Naive B cell (primary cell): ENCODE measurements at regions not wholly inside any gene's neighbourhood (a gene's known extent, or its start where the extent isn't known, plus 50 kb on each side); places are given as distances from the start of the nearest gene placed in this dataset.
A peak's percentile ranks its signal among the peaks of the same experiment; 100 is the strongest.

Experiments used
- ATAC-seq, 2 donors: fragments of 150-1000 bp; cut with Tn5 transposase; 2 replicates each; pipeline ENCODE4 v1.10.0; 2021; ENCODE audit warnings: low read depth in 2 of 2, mild to moderate bottlenecking in 2 of 2, moderate library complexity in 2 of 2
- DNase-seq: peaks from one replicate; pipeline ENCODE4 v3.0.0; 2022
- H3K27ac Mint-ChIP-seq, 6 donors: one replicate each; pipeline ENCODE4 v1.8.0; 2020 to 2022; ENCODE audit warnings: mild to moderate bottlenecking in 6 of 6, mixed read lengths in 6 of 6, moderate library complexity in 5 of 6, inconsistent platforms in 2 of 6
- H3K27me3 Mint-ChIP-seq, 3 donors: one replicate each; pipeline ENCODE4 v1.8.0; 2021 to 2022; ENCODE audit warnings: mixed read lengths in 3 of 3, mild to moderate bottlenecking in 1 of 3
- H3K36me3 Mint-ChIP-seq, 2 donors: one replicate each; pipeline ENCODE4 v1.8.0; 2020 to 2022; ENCODE audit warnings: mixed read lengths in 2 of 2, inconsistent platforms in 1 of 2, mild to moderate bottlenecking in 1 of 2
- H3K4me1 Mint-ChIP-seq, 3 donors: one replicate each; pipeline ENCODE4 v1.8.0; 2020 to 2022; ENCODE audit warnings: mixed read lengths in 3 of 3, inconsistent platforms in 1 of 3, mild to moderate bottlenecking in 1 of 3, moderate library complexity in 1 of 3
- H3K4me3 Mint-ChIP-seq, 8 donors: one replicate each; pipeline ENCODE4 v1.8.0; 2020 to 2022; ENCODE audit warnings: mild to moderate bottlenecking in 8 of 8, mixed read lengths in 8 of 8, moderate library complexity in 8 of 8, inconsistent platforms in 2 of 8
- H3K9me3 Mint-ChIP-seq, 7 donors: one replicate each; pipeline ENCODE4 v1.8.0; 2020 to 2022; ENCODE audit warnings: mixed read lengths in 7 of 7, mild to moderate bottlenecking in 5 of 7, inconsistent platforms in 2 of 7, moderate library complexity in 1 of 7

- H3K4me3 Mint-ChIP-seq = no peak overlapping the region
- no peak for DNase-seq
- no peaks in the 10 kb centered on the region for H3K36me3 Mint-ChIP-seq
- H3K9me3 Mint-ChIP-seq = peaks cover 0 to 8% (median 2%) of the 10 kb centered on the region in 7 donors
- no peaks in the 10 kb centered on the region for H3K4me1 Mint-ChIP-seq
- no peak overlapping the region for H3K27ac Mint-ChIP-seq
- peaks cover 12 to 23% (median 15%) of the 10 kb centered on the region in 3 donors for H3K27me3 Mint-ChIP-seq
- ATAC-seq = no peak
These were observed 93.2 kb upstream of the OTX2 start for GRCh38 chr14:56903304-56903969.

DNA sequence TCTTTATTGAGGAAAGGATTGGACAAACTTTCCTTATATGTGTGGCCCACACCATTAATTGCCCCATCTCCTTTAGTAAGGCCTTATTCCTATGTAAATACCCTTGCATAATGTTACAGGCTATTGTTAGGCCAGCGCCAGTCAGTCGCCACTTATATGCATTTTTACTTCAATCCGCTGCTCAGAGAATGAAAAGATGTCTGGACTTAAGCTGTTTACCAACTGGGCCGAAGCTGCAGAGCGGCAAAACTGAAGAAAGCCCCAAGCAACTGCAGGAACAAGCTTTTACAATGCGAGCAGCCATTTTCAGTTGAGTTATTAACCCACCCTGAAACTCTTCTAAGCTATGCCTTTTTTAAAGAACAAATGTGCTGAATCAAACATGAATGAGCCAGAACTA, 92.1 kb upstream of the OTX2 start:
- no peak for ATAC-seq
- Mint-ChIP-seq H3K9me3 (peaks cover 0 to 8% (median 2%) of the 10 kb centered on the region in 7 donors), H3K27ac (no peak overlapping the region), H3K4me3 (no peak overlapping the region), H3K36me3 (no peaks in the 10 kb centered on the region), H3K4me1 (no peaks in the 10 kb centered on the region), H3K27me3 (peaks cover 12 to 23% (median 22%) of the 10 kb centered on the region in 3 donors)
- no peak for DNase-seq

GRCh38 chr14:56900726-56901125, 90.4 kb upstream of the OTX2 start:
- ATAC-seq (no peak), DNase-seq (no peak)
- Mint-ChIP-seq H3K4me3 (no peak overlapping the region), H3K4me1 (no peaks in the 10 kb centered on the region), H3K36me3 (no peaks in the 10 kb centered on the region), H3K9me3 (peaks cover 0 to 7% (median 2%) of the 10 kb centered on the region in 7 donors), H3K27me3 (peaks cover 17 to 28% (median 27%) of the 10 kb centered on the region in 3 donors), H3K27ac (no peak overlapping the region)

GRCh38 chr14:56899829-56900228, 89.5 kb upstream of the OTX2 start:
- no peaks in the 10 kb centered on the region for H3K4me1 Mint-ChIP-seq
- DNase-seq (no peak), ATAC-seq (no peak)
- H3K4me3 Mint-ChIP-seq = no peak overlapping the region
- H3K36me3 Mint-ChIP-seq = no peaks in the 10 kb centered on the region
- H3K27me3 Mint-ChIP-seq = peaks cover 25 to 32% (median 30%) of the 10 kb centered on the region in 3 donors
- peaks cover 0 to 6% (median under 1%) of the 10 kb centered on the region in 7 donors for H3K9me3 Mint-ChIP-seq
- H3K27ac Mint-ChIP-seq = no peak overlapping the region

- DNase-seq = no peak
- no peak for ATAC-seq
- peaks cover 26 to 42% (median 37%) of the 10 kb centered on the region in 3 donors for H3K27me3 Mint-ChIP-seq
- H3K4me3 Mint-ChIP-seq = no peak overlapping the region
- H3K4me1 Mint-ChIP-seq = no peaks in the 10 kb centered on the region
- no peaks in the 10 kb centered on the region for H3K36me3 Mint-ChIP-seq
- H3K27ac Mint-ChIP-seq = no peak overlapping the region
- H3K9me3 Mint-ChIP-seq = peaks cover 0 to 6% (median 2%) of the 10 kb centered on the region in 7 donors
These were observed 86.6 kb upstream of the OTX2 start for GRCh38 chr14:56896922-56897321.

GRCh38 chr14:56896231-56896630, 86.0 kb upstream of the OTX2 start:
- no peak for DNase-seq
- H3K27me3 Mint-ChIP-seq = peaks cover 25 to 41% (median 37%) of the 10 kb centered on the region in 3 donors
- no peak for ATAC-seq
- no peaks in the 10 kb centered on the region for H3K36me3 Mint-ChIP-seq
- no peak overlapping the region for H3K4me3 Mint-ChIP-seq
- peaks cover 0 to 4% (median 2%) of the 10 kb centered on the region in 7 donors for H3K9me3 Mint-ChIP-seq
- H3K27ac Mint-ChIP-seq = no peak overlapping the region
- H3K4me1 Mint-ChIP-seq = no peaks in the 10 kb centered on the region

- H3K4me1 Mint-ChIP-seq = no peaks in the 10 kb centered on the region
- no peak for ATAC-seq
- H3K36me3 Mint-ChIP-seq = no peaks in the 10 kb centered on the region
- H3K9me3 Mint-ChIP-seq = peaks cover 0 to 4% (median under 1%) of the 10 kb centered on the region in 7 donors
- peaks cover 21 to 41% (median 37%) of the 10 kb centered on the region in 3 donors for H3K27me3 Mint-ChIP-seq
- H3K27ac Mint-ChIP-seq = peak overlapping the region in 1 of 6 donors; percentile 53
- no peak for DNase-seq
- H3K4me3 Mint-ChIP-seq = peak overlapping the region in 1 of 8 donors; percentile 28
These were observed 84.9 kb upstream of the OTX2 start for GRCh38 chr14:56895154-56895553.

DNA sequence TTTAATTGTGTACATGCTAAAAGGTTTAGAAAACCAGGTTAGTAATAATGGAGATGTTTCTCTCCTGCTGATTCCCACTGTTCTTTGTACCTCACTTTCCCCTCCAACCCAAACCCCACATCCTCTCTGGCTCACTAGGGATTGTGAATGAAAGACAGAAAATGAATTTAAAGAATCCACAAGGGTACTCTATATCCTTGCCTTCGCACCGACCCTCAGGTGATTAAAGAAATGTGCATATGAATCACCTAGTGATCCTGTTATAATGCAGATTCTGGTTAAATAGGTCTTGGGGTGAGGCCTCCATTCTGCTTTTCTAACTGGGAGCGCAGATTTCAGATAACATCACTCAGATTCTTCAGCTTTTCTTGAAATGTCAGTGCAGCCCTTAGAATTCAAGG, 84.3 kb upstream of the OTX2 start:
- no peak for DNase-seq
- H3K36me3 Mint-ChIP-seq = no peaks in the 10 kb centered on the region
- H3K4me1 Mint-ChIP-seq = no peaks in the 10 kb centered on the region
- no peak for ATAC-seq
- peaks cover 19 to 45% (median 37%) of the 10 kb centered on the region in 3 donors for H3K27me3 Mint-ChIP-seq
- H3K4me3 Mint-ChIP-seq = no peak overlapping the region
- peaks cover 0 to 4% (median 0%) of the 10 kb centered on the region in 7 donors for H3K9me3 Mint-ChIP-seq
- no peak overlapping the region for H3K27ac Mint-ChIP-seq

GRCh38 chr14:56892959-56893358, 82.7 kb upstream of the OTX2 start:
- no peak for DNase-seq
- ATAC-seq = no peak
- Mint-ChIP-seq H3K4me3 (no peak overlapping the region), H3K9me3 (peaks cover 0 to 5% (median 2%) of the 10 kb centered on the region in 7 donors), H3K27ac (peak overlapping the region in 1 of 6 donors; percentile 64), H3K36me3 (no peaks in the 10 kb centered on the region), H3K27me3 (peaks cover 29 to 52% (median 48%) of the 10 kb centered on the region in 3 donors), H3K4me1 (no peaks in the 10 kb centered on the region)

DNA sequence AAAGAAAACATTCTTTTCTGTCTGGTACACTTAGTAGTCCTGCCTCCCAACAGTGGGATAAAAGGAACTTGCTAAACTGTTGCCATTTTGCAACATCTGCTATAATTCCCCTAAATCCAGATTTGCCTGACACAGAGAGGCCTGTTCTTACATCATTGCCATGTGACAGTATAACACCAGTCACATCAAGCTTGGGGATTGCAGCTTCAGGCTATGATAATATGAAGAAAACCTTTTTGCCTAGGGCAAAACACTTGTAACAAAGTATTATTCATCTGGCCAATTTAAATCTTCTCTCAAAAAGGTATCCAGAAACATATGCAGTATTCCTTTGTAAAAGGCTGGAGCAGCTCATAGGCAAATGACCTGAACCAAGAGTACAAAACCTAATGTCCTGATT, 80.9 kb upstream of the OTX2 start:
- Mint-ChIP-seq H3K27me3 (peaks cover 29 to 56% (median 48%) of the 10 kb centered on the region in 3 donors), H3K4me3 (no peak overlapping the region), H3K9me3 (peaks cover 0 to 5% (median 2%) of the 10 kb centered on the region in 7 donors), H3K36me3 (no peaks in the 10 kb centered on the region), H3K4me1 (no peaks in the 10 kb centered on the region), H3K27ac (no peak overlapping the region)
- ATAC-seq (no peak), DNase-seq (no peak)

DNA sequence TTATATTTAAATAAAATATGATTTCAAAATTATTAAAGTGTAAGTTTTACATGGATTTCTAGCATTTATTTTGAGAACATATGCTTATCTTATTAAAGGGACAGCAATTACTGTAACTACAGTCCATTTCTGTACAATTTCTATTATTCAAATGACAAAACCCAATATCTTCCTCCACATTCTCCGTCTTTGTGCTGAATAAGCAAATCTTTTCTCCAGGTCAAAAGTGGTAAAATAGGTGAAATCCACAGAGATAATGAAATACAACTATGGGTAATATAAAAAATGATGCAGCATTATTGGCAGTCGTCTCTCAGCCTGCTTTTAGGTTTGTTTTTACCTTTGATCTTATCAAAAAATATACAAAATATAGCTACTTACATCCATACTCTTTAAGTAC, 79.4 kb upstream of the OTX2 start:
- Mint-ChIP-seq H3K36me3 (no peaks in the 10 kb centered on the region), H3K9me3 (peaks cover 0 to 5% (median 0%) of the 10 kb centered on the region in 7 donors), H3K4me1 (no peaks in the 10 kb centered on the region), H3K27ac (no peak overlapping the region), H3K27me3 (peaks cover 17 to 43% (median 42%) of the 10 kb centered on the region in 3 donors), H3K4me3 (no peak overlapping the region)
- ATAC-seq (no peak), DNase-seq (no peak)

GRCh38 chr14:56888274-56888673, 78.0 kb upstream of the OTX2 start:
- no peaks in the 10 kb centered on the region for H3K4me1 Mint-ChIP-seq
- H3K27ac Mint-ChIP-seq = no peak overlapping the region
- DNase-seq = no peak
- H3K4me3 Mint-ChIP-seq = no peak overlapping the region
- peaks cover 0 to 5% (median 0%) of the 10 kb centered on the region in 7 donors for H3K9me3 Mint-ChIP-seq
- no peaks in the 10 kb centered on the region for H3K36me3 Mint-ChIP-seq
- H3K27me3 Mint-ChIP-seq = peaks cover 15 to 39% (median 33%) of the 10 kb centered on the region in 3 donors
- no peak for ATAC-seq

DNA sequence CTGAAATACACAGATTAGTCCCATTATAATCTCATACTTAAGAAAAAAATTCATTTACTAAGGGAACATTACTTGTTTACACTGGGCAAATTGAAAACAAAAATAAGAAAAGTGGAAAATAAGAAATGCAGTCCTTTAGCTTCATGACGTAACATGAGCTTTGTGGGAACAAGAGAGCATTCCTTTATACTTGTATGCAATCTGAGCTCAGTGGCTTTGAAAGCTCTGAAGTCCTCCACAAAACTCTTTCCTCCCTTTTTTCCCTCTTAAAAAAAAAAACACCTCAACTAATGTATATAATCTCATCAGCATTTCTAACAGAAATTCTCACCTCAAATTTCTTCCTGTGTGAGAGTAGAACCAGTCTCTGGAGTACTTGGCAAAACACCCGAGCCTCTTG, 76.9 kb upstream of the OTX2 start:
- H3K36me3 Mint-ChIP-seq = no peaks in the 10 kb centered on the region
- ATAC-seq (no peak), DNase-seq (no peak)
- H3K9me3 Mint-ChIP-seq = peaks cover 0 to 5% (median 0%) of the 10 kb centered on the region in 7 donors
- H3K4me3 Mint-ChIP-seq = no peak overlapping the region
- no peak overlapping the region for H3K27ac Mint-ChIP-seq
- no peaks in the 10 kb centered on the region for H3K4me1 Mint-ChIP-seq
- peaks cover 9 to 31% (median 27%) of the 10 kb centered on the region in 3 donors for H3K27me3 Mint-ChIP-seq

GRCh38 chr14:56886471-56887062, 76.3 kb upstream of the OTX2 start:
- Mint-ChIP-seq H3K27ac (no peak overlapping the region), H3K4me3 (no peak overlapping the region), H3K4me1 (no peaks in the 10 kb centered on the region), H3K36me3 (no peaks in the 10 kb centered on the region), H3K9me3 (peaks cover 0 to 5% (median 0%) of the 10 kb centered on the region in 7 donors), H3K27me3 (peaks cover 9 to 31% (median 27%) of the 10 kb centered on the region in 3 donors)
- no peak for DNase-seq
- ATAC-seq = no peak
